ENCODE measurements at regions not wholly inside any gene's neighbourhood (a gene's known extent, or its start where the extent isn't known, plus 50 kb on each side); places are given as distances from the start of the nearest gene placed in this dataset.

DNA sequence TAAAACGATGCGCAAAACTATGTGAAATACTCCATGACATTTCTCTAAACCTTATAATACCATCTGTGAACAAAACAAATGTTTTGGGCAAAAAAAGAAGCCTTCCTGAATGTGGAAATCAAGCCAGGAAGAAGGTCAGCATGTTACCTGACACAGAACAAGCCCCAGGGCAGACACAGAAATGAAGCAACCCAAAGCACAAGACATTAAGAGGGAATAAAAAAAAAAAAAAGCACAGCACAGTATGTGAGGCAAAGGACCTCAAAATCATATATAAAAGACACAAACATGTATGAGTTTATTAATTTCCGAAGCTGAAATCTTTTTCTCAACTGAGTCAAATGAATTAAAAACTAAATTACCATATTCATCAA, 161.8 kb downstream of the SKIDA1 start:
- no peak for TF ChIP-seq POLR2AphosphoS5 (IDR thresholded peaks at IDR 0.05; ENCODE audit: low read depth, low read length)
- TF ChIP-seq, protein P1, sequence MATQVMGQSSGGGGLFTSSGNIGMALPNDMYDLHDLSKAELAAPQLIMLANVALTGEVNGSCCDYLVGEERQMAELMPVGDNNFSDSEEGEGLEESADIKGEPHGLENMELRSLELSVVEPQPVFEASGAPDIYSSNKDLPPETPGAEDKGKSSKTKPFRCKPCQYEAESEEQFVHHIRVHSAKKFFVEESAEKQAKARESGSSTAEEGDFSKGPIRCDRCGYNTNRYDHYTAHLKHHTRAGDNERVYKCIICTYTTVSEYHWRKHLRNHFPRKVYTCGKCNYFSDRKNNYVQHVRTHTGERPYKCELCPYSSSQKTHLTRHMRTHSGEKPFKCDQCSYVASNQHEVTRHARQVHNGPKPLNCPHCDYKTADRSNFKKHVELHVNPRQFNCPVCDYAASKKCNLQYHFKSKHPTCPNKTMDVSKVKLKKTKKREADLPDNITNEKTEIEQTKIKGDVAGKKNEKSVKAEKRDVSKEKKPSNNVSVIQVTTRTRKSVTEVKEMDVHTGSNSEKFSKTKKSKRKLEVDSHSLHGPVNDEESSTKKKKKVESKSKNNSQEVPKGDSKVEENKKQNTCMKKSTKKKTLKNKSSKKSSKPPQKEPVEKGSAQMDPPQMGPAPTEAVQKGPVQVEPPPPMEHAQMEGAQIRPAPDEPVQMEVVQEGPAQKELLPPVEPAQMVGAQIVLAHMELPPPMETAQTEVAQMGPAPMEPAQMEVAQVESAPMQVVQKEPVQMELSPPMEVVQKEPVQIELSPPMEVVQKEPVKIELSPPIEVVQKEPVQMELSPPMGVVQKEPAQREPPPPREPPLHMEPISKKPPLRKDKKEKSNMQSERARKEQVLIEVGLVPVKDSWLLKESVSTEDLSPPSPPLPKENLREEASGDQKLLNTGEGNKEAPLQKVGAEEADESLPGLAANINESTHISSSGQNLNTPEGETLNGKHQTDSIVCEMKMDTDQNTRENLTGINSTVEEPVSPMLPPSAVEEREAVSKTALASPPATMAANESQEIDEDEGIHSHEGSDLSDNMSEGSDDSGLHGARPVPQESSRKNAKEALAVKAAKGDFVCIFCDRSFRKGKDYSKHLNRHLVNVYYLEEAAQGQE (IDR thresholded peaks at IDR 0.05; ENCODE audit: insufficient read depth in 1 of 2, low read depth in 2 of 2, low read length in 2 of 2) = no peak
- no peak for TF ChIP-seq FOXP2 (optimal IDR thresholded peaks at IDR 0.05; ENCODE audit: borderline replicate concordance, extremely low read depth, extremely low read length, insufficient read depth)
- TF ChIP-seq SIN3A (IDR thresholded peaks at IDR 0.05; ENCODE audit: borderline replicate concordance, insufficient read depth, low read length) = no peak
- no peak for TF ChIP-seq TAF1 (IDR thresholded peaks at IDR 0.05; ENCODE audit: borderline replicate concordance, insufficient read depth, low read length)

- no peak for TF ChIP-seq TAF1 (IDR thresholded peaks at IDR 0.05; ENCODE audit: borderline replicate concordance, insufficient read depth, low read length)
Observed at GRCh38 chr10:21363092-21363730, 162.3 kb downstream of the SKIDA1 start.

DNA sequence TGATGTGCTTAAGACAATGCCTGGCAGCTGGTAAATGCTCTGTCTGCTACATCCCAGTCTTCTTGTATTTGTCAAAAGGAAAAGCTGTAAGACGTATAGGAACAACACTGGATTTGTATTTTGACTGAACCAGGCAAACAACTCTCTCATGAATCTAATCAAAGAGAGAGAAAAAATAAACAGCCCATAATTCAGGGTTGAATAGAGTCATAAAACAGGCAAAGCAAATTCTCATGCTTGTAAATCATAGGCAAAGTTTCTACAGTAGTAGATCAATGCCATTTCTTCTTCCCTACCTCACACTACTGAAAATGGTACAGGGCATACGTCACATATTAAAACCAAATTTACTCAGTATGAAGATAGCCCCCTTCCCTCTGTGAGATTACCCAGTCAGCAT, 166.3 kb downstream of the SKIDA1 start:
- TF ChIP-seq, protein P1 (IDR thresholded peaks at IDR 0.05; ENCODE audit: insufficient read depth in 1 of 2, low read depth in 2 of 2, low read length in 2 of 2) = no peak
- TF ChIP-seq FOXP2 (optimal IDR thresholded peaks at IDR 0.05; ENCODE audit: borderline replicate concordance, extremely low read depth, extremely low read length, insufficient read depth) (no peak), TAF1 (IDR thresholded peaks at IDR 0.05; ENCODE audit: borderline replicate concordance, insufficient read depth, low read length) (no peak), SIN3A (IDR thresholded peaks at IDR 0.05; ENCODE audit: borderline replicate concordance, insufficient read depth, low read length) (no peak), POLR2AphosphoS5 (IDR thresholded peaks at IDR 0.05; ENCODE audit: low read depth, low read length) (no peak)

DNA sequence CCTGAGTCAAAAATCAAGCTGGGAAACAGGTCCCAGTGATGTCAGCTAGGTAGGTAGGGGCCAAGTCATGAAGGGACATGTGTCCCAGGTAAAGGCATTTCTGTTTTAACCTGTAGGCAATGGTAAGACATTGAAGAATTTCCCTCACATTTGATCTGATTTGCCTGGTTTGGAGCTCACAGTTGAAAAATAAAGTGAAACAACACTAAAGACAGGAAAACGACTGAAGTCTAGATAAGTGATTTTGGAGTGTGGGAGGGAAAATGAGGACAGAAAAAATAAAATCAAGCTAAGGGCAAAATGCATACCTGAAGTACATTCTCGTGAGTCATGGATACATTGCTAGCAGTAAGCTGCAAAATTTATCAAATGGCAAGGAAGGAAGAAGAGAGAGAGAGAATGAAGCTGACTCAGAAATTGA, 169.9 kb downstream of the SKIDA1 start:
- TF ChIP-seq SIN3A (IDR thresholded peaks at IDR 0.05; ENCODE audit: borderline replicate concordance, insufficient read depth, low read length) = no peak
- no peak for TF ChIP-seq TAF1 (IDR thresholded peaks at IDR 0.05; ENCODE audit: borderline replicate concordance, insufficient read depth, low read length)
- TF ChIP-seq FOXP2 (optimal IDR thresholded peaks at IDR 0.05; ENCODE audit: borderline replicate concordance, extremely low read depth, extremely low read length, insufficient read depth) = no peak
- no peak for TF ChIP-seq POLR2AphosphoS5 (IDR thresholded peaks at IDR 0.05; ENCODE audit: low read depth, low read length)
- TF ChIP-seq, protein P1 (IDR thresholded peaks at IDR 0.05; ENCODE audit: insufficient read depth in 1 of 2, low read depth in 2 of 2, low read length in 2 of 2) = no peak

DNA sequence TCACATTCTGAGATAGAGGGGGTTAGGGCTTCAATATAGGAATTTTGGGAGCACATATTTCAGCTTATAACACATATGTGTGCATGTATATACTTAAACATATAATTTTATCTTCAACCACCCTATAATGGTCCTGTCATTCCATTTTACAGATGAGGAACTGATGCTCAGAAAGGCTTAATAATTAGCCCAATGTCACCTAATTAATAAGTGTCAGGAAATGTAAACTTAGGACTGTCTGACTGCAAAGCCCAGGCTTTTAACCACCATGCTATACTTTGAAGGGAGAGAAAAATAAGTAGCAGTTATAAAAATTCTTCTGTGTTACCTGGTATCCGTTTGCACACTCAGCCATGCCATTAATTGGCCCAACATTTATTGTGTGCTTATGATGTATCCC, 172.6 kb downstream of the SKIDA1 start:
- TF ChIP-seq POLR2AphosphoS5 (IDR thresholded peaks at IDR 0.05; ENCODE audit: low read depth, low read length) (no peak), SIN3A (IDR thresholded peaks at IDR 0.05; ENCODE audit: borderline replicate concordance, insufficient read depth, low read length) (no peak), FOXP2 (optimal IDR thresholded peaks at IDR 0.05; ENCODE audit: borderline replicate concordance, extremely low read depth, extremely low read length, insufficient read depth) (no peak), TAF1 (IDR thresholded peaks at IDR 0.05; ENCODE audit: borderline replicate concordance, insufficient read depth, low read length) (no peak)
- TF ChIP-seq, protein P1 (IDR thresholded peaks at IDR 0.05; ENCODE audit: insufficient read depth in 1 of 2, low read depth in 2 of 2, low read length in 2 of 2) = no peak

Measured in PFSK-1 (cell line).